IPS-20b (cell line): ENCODE measurements at regions not wholly inside any gene's neighbourhood (a gene's known extent, or its start where the extent isn't known, plus 50 kb on each side); places are given as distances from the start of the nearest gene placed in this dataset.

Experiments used
- H3K27ac ChIP-seq: one replicate; pipeline ENCODE4 v1.5.1; 2013; ENCODE audit warnings: low read length
- H3K27me3 ChIP-seq: 2 replicates; pipeline ENCODE4 v1.6.1; 2013; ENCODE audit warnings: mild to moderate bottlenecking, low read length, inconsistent platforms; ENCODE audit not compliant: insufficient read depth
- H3K36me3 ChIP-seq: 2 replicates; pipeline ENCODE4 v1.6.1; 2013; ENCODE audit warnings: low read depth, mild to moderate bottlenecking, inconsistent platforms, low read length, moderate library complexity; ENCODE audit not compliant: insufficient read depth
- H3K4me1 ChIP-seq: 2 replicates; pipeline ENCODE4 v1.6.1; 2013; ENCODE audit warnings: mild to moderate bottlenecking, control low read depth, inconsistent platforms, low read length, moderate library complexity; ENCODE audit not compliant: insufficient read depth
- H3K4me3 ChIP-seq: 2 replicates; pipeline ENCODE4 v1.5.1; 2013; ENCODE audit warnings: mild to moderate bottlenecking, low read length, inconsistent platforms
- H3K9ac ChIP-seq: 2 replicates; pipeline ENCODE4 v1.6.1; 2013; ENCODE audit warnings: low read depth, mild to moderate bottlenecking, inconsistent platforms, low read length, moderate library complexity
- H3K9me3 ChIP-seq: 2 replicates; pipeline ENCODE4 v1.6.1; 2013; ENCODE audit warnings: mild to moderate bottlenecking, low read depth, low read length, inconsistent platforms; ENCODE audit not compliant: insufficient read depth

GRCh38 chr13:23947893-23948292 lies 50.6 kb upstream of the C1QTNF9B start:
- Histone ChIP-seq H3K9ac (no peak overlapping the region), H3K9me3 (no peaks in the 10 kb centered on the region), H3K36me3 (no peaks in the 10 kb centered on the region), H3K27ac (no peak overlapping the region), H3K4me1 (no peaks in the 10 kb centered on the region), H3K4me3 (no peak overlapping the region), H3K27me3 (no peaks in the 10 kb centered on the region)

- no peaks in the 10 kb centered on the region for H3K9me3 ChIP-seq
- no peak overlapping the region for H3K27ac ChIP-seq
- no peaks in the 10 kb centered on the region for H3K27me3 ChIP-seq
- H3K9ac ChIP-seq: no peak overlapping the region
- H3K4me1 ChIP-seq: no peaks in the 10 kb centered on the region
- no peak overlapping the region for H3K4me3 ChIP-seq
- H3K36me3 ChIP-seq: no peaks in the 10 kb centered on the region
These were observed 51.9 kb upstream of the C1QTNF9B start for GRCh38 chr13:23949200-23949599.

DNA sequence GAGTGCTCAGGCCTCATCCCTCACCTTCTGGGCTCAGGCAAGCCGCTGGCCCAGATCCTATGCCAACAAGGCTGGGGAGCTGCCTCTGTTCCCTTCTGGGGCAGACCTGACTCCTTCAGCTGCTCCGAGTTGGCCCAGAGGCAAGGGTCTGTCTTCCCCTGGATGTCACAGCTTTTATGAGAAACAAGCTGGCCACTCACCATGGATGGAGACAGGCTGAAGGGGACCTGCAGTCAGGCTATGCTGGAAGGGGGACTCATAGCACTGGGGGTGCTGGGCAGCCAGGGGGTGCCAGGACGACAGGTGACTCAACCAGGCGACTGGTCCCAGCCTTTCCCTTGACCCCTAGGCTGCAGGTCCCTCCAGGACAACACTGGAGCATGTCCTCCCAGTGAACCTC lies 52.4 kb upstream of the C1QTNF9B start:
- no peaks in the 10 kb centered on the region for H3K4me1 ChIP-seq

DNA sequence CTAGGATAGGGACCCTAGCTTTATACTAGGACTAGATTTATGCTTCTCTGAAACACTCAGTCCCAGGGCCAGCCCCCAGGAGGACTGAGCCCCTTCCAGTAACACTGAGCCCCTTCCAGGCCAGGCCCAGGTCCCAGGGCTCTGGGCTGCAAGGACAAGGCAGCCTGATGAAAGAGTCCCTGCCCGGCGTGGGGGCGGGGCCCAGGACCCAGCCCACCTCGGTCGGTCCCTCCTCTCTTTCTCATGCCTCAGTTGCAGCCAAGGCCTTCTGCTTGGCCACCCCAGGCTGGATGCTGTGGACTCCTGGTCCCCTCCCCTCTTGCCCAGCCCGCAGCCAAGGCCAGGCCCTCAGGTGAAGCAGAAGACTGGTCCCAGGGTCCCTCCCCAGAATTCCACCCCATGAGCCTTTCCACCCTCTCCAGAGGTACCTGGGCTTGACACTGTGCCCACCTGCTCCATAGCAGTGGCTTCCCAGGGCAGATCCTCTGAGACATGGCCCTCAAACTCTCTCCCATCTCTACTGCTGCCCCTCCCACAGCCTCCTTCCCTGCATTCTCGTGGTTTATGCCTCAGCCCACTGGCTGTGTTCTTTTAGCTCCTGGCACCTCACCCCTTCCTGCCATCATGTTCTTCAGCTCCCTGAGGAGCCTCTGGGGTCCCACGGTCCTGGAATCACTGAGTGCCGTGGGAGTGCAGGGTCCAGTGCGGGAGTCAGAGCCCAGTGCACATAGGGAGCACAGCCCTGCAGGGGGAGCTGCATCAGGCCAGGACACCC lies 53.6 kb upstream of the C1QTNF9B start:
- Histone ChIP-seq H3K4me3 (no peak overlapping the region), H3K27me3 (no peaks in the 10 kb centered on the region)

More for the DNA sequence above, 52.4 kb upstream of the C1QTNF9B start:
- no peak overlapping the region for H3K27ac ChIP-seq
- no peak overlapping the region for H3K4me3 ChIP-seq
- H3K27me3 ChIP-seq: no peaks in the 10 kb centered on the region
- no peak overlapping the region for H3K9ac ChIP-seq
- H3K9me3 ChIP-seq: no peaks in the 10 kb centered on the region
- H3K36me3 ChIP-seq: no peaks in the 10 kb centered on the region

DNA sequence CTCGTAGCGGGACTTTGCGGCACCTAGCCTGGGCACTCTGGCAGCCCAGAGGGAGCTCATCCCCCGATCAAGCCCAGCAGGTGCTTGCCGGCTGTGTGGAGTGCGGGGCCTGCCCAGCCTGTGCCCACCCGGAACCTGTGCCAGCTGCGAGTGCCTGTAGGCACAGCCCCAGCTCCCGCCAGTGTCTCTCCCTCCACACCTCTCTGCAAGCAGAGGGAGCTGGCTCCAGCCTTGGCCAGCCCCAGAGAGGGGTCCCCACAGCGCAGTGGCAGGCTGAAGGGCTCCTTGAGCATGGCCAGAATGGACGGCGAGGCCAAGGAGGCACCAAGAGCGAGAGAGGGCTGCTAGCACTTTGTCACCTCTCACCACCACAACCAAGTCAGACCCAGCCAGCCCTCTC lies 55.5 kb upstream of the C1QTNF9B start:
- Histone ChIP-seq H3K4me1 (no peaks in the 10 kb centered on the region), H3K27me3 (no peaks in the 10 kb centered on the region), H3K9ac (no peak overlapping the region), H3K36me3 (no peaks in the 10 kb centered on the region), H3K27ac (no peak overlapping the region), H3K4me3 (no peak overlapping the region), H3K9me3 (no peaks in the 10 kb centered on the region)

More for the DNA sequence above, 53.6 kb upstream of the C1QTNF9B start:
- H3K9ac ChIP-seq: no peak overlapping the region
- no peak overlapping the region for H3K27ac ChIP-seq
- no peaks in the 10 kb centered on the region for H3K36me3 ChIP-seq
- no peaks in the 10 kb centered on the region for H3K4me1 ChIP-seq
- H3K9me3 ChIP-seq: no peaks in the 10 kb centered on the region

- Histone ChIP-seq H3K4me3 (no peak overlapping the region), H3K36me3 (no peaks in the 10 kb centered on the region), H3K9me3 (no peaks in the 10 kb centered on the region), H3K27ac (no peak overlapping the region), H3K9ac (no peak overlapping the region), H3K4me1 (no peaks in the 10 kb centered on the region), H3K27me3 (no peaks in the 10 kb centered on the region)
These were observed 56.7 kb upstream of the C1QTNF9B start for GRCh38 chr13:23953860-23954512.

DNA sequence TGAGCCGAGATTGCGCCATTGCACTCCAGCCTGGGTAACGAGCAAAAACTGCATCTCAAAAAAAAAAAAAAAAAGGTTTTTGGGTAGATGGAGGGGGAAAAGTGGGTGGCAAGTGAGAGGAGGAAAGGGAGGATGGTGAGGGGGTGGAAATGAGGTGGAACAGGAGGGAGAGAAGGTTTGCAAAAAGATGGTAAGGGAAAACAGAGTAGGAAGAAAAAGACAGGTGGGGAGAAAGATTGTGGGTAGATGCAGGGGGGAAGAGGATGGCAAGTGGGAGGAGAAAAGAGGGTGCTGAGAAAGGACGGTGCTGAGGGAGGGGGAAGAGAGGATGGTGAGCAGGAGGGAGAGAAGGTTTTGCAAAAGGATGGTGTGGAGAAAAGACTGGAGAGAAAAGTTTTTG lies 57.8 kb upstream of the C1QTNF9B start:
- Histone ChIP-seq H3K27ac (no peak overlapping the region), H3K4me3 (no peak overlapping the region), H3K9ac (no peak overlapping the region), H3K9me3 (no peaks in the 10 kb centered on the region), H3K4me1 (no peaks in the 10 kb centered on the region), H3K27me3 (no peaks in the 10 kb centered on the region), H3K36me3 (no peaks in the 10 kb centered on the region)

DNA sequence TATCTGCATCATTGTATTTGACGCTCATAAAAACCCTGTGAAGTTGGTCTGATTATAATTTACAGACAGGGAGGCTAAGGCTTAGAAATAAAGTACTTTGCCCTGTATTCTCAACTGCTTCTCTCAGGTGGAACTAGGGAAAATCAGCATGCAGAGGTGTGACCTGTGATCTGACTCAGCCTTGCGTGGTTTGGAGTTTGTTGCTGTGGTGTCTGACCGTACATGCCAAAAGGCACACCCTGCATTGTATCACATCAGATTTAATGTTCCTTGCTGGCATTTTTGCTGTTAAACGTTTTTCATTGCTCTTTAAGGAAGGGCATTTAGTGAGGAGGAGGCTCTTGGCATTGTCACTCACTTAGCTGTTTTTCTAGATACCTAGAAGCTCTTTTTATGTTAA lies 58.8 kb upstream of the C1QTNF9B start:
- Histone ChIP-seq H3K4me3 (no peak overlapping the region), H3K27me3 (no peaks in the 10 kb centered on the region), H3K27ac (no peak overlapping the region), H3K9ac (no peak overlapping the region), H3K4me1 (no peaks in the 10 kb centered on the region), H3K36me3 (no peaks in the 10 kb centered on the region), H3K9me3 (no peaks in the 10 kb centered on the region)

GRCh38 chr13:23957981-23958380 lies 60.7 kb upstream of the C1QTNF9B start:
- no peaks in the 10 kb centered on the region for H3K27me3 ChIP-seq
- no peak overlapping the region for H3K9ac ChIP-seq
- no peak overlapping the region for H3K27ac ChIP-seq
- H3K9me3 ChIP-seq: no peaks in the 10 kb centered on the region
- no peak overlapping the region for H3K4me3 ChIP-seq
- H3K4me1 ChIP-seq: no peaks in the 10 kb centered on the region
- H3K36me3 ChIP-seq: no peaks in the 10 kb centered on the region

GRCh38 chr13:23959231-23959862 lies 62.0 kb upstream of the C1QTNF9B start:
- no peaks in the 10 kb centered on the region for H3K36me3 ChIP-seq
- H3K27ac ChIP-seq: no peak overlapping the region
- no peak overlapping the region for H3K9ac ChIP-seq

GRCh38 chr13:23960566-23961156 lies 63.4 kb upstream of the C1QTNF9B start:
- H3K4me3 ChIP-seq: no peak overlapping the region
- no peaks in the 10 kb centered on the region for H3K27me3 ChIP-seq
- H3K36me3 ChIP-seq: no peaks in the 10 kb centered on the region
- H3K9me3 ChIP-seq: no peaks in the 10 kb centered on the region
- H3K27ac ChIP-seq: no peak overlapping the region
- no peak overlapping the region for H3K9ac ChIP-seq
- H3K4me1 ChIP-seq: no peaks in the 10 kb centered on the region

More at GRCh38 chr13:23959231-23959862, 62.0 kb upstream of the C1QTNF9B start:
- Histone ChIP-seq H3K27me3 (no peaks in the 10 kb centered on the region), H3K4me3 (no peak overlapping the region), H3K4me1 (no peaks in the 10 kb centered on the region), H3K9me3 (no peaks in the 10 kb centered on the region)
